SK-N-MC (cell line): ENCODE measurements at regions not wholly inside any gene's neighbourhood (a gene's known extent, or its start where the extent isn't known, plus 50 kb on each side); places are given as distances from the start of the nearest gene placed in this dataset.

ENCODE experiments used
- EZH2 ChIP-seq: fragments of 200-600 bp; sonication (generic); IDR thresholded peaks from one replicate; pipeline ENCODE4 v1.6.1; 2017; ENCODE audit warnings: antibody characterized with exemption
- POLR2AphosphoS5 ChIP-seq: IDR thresholded peaks from 2 replicates; pipeline ENCODE4 v1.6.1; 2012; ENCODE audit warnings: mild to moderate bottlenecking, low read depth, low read length, borderline replicate concordance

DNA sequence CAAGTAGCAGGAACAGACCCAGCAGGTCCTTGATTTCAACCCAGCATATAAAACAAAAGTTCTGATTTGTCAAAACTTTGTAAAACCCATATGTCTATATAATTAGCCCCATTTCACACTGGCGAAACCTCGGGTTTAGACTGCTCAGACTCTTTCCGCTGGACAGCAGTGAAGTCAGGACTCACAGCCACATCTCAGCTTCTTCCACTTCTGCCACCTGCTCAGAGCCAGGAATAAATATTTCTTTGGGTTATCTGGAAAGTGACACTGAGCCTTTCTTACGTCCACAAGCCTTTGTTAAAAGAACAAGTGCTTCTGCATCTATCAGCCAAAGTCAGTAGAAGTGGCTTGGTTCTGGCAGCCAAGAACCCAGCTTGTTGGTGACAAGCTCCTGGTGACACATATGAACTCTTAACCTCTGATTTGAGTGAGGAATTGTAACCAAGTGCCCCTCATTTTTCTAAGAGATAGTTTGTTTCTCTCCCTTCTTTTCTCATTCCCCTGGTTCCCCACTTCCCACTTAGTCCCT is 118.1 kb upstream of the CHD2 start:
- TF ChIP-seq POLR2AphosphoS5 = no peak
- TF ChIP-seq EZH2 = no peak
